ENCODE measurements at regions not wholly inside any gene's neighbourhood (a gene's known extent, or its start where the extent isn't known, plus 50 kb on each side); places are given as distances from the start of the nearest gene placed in this dataset.

DNA sequence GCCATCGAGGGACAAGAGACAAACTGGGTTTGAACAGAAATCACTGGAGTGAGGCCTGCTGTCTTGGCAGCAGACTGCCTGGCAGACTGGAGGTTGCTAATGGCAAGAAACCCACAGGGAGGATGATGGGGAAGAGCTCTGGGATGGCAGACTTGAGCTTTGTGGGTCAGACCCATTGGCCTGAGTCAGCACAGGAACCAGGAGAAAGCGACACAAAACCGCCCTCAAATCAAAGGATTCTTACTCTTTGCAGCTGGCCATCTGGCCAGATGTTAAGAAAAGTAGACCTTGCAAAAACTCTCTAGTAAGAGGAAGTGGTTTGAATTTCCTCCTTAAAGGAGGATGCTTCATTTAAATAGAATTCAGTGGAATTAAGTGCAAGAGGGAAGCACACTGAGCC lies 195.2 kb upstream of the JUN start:
- DNase-seq = no peak

DNA sequence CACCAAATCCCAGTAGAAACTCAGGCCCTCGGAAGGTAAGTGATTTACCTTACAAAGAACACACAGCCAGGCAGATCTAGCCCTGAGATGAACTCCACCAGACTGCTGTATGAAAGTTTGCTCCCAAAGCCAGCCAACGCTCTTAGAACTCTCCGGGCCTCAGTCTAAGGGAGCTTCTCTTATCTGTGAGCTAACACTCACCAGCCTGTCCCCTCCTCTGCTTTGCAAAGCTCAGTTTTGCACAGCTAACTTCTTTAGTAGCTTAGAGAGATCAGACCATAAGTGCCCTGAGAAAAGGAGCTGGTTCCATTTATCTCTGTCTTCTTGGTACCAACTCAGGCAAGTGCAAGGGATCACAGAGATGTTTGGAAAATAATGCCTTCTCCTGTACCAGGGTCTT lies 195.8 kb upstream of the JUN start:
- no peak for DNase-seq

DNA sequence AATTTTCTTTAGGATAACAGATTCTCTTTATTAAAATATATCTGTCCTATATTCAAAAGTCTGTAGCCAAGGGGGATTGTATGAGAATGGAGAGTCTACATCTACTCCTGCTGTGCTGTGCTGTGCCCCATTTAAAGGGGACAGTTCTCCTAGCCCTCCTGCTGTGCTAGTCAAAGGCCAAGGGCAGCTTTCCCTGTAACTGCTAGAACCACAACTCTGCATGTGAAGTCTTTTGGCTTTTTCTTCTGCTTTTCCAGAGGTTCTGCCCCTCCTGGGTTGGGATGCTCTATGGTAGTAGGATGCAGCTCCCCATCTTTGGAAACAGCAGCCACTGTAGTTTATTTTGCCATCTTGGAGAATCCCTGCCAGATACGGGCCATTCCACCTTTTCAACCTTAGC lies 197.5 kb upstream of the JUN start:
- no peak for DNase-seq

DNA sequence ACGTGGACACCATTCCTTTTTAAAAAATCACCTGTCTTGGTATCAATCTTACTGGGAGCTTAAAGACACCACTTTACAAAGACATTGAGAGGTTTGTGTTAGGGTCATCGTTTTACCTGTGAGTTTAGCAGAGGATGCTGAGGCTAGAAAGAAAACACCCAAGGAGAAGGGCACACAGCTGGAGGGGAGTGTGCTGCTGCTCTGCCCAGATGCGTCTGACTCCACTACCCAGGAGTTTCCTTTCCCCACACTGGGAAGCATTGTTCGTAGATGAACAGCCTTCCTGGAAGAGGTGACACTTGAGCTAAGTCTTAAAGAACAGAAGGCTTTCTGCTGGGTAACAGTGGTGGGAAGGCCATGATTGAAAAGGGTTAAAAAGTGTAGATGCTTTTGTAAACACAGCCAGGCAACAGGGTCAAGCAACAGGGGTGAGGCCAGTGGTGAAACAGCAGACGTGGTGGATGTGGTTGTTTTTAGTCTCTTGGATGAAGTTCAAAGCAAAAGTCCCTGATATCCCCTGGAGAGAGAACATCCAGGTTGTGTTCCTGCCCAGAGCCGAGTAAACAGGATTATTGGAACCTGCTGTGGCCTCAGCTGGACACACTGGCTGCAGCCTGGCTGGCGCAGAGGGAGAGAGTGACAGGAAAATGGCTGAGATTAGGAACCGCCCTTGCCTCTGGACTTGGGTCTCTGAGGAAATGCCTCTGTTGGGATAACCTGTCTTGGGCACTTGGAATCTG lies 198.6 kb upstream of the JUN start:
- peak; percentile 11 for DNase-seq

DNA sequence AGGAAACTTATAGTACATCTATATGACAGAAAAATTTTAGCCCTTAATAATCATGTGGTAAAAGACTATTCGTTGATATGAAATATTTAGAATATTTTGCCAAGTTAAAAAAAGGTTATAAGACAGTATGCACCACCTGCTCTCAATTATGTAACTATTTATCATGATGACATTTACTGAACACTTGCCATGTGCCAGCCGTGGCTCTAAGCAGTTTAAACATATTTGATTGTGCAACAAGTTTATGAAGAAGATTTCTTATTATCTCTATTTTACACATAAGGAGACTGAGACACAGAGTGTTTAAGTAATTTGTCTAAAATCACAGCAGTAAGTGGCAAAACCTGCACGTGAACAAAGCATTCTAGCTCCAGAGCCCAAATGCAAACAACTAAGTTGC lies 199.3 kb upstream of the JUN start:
- DNase-seq = peak; percentile 11

DNA sequence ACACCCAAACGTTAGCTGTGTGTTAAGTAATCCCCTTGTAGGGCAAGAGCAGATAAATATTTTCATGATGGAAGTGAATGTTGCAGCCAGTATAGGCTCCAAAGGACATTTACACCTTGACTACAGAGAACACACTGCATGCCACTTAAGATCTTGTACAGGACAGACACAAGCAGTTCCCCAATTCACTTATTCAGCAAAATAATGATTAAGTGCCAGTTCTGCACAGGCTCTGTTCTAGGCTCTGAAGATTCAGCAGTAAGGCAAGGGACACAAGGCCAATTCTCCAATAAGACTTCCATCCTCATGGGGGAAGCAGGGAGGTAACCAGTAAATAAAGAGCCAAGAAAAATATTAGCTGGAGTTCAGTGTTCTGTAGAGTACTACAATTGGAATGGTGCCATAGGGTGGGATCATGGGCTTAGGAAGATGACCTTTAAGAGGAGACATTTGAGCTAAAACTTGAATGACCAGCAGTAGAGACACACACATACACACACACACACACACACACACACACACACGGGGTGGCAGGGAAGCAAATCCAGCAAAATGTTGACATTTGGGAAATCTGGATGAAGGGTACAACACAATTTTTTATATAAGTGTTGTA lies 199.9 kb upstream of the JUN start:
- DNase-seq = no peak

DNA sequence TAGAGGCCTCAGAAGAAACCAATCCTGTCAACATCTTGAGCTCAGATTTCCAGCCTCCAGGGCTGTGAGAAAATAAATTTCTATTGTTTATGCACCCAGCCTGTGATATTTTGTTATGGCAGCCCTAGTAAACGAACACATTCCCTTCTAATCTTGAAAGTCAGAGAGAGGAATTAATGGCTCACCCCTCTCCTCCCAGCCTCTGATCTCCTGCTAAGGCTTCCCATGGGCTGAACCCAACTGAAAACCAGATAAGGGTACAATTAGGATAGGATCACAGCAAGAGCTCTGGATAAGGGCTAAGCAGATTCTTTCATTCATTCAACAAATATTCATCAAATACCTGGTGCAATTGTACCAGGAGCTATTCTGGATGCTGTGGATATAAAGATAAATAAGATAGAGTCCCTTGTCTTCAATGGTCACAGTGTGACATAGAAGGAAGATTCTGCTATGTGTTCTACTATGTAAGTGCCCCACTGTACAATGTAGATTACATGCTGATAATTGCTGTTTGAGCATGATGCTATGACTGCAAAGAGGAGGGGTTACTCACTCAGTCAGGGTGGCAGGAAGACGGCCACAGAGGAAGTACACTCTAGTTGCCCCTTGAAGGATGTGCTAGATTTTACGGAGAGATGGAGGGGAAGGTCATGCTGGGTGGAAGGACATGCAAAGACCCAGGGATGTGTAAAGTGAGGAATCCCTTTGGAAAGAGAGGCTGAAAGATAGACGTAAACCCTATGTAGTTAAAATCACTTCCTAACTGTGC lies 203.3 kb upstream of the JUN start:
- DNase-seq = no peak

DNA sequence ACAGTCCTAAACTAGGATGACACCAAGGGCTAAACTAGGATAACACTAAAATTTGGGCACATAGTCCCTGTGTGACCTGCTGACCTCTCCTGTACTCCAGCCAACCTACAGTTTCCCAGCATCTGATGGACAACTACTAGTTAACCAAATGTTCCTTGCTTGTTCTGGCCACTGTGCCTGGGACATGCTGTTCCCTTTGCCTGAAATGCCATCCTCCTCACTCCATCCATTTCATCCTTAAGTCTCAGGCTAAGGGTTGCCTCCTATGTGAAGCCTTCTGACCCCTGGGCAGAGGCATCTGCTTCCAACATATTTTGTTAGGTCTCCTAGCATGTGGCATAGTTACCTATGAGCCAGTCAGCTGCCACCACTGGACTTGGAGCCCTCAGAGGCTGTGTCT lies 204.9 kb upstream of the JUN start:
- no peak for DNase-seq

DNA sequence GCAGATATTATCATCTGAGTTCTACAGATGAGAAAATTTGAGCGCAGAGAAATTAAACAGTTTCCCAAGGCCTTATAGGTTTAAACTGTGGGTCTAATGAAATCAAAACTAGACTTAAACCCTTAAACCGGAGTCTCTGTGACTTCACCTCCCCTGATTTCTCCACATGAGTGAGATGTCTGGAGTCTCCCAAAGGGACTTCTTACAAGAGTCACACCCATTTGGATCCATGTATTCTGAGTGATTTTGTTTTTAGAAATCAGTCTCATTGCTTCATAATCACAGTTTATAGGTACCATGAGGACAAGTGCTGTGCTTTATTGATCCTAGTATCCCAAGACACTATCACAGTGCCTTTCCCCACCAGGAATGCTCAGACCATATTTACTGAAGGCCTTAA lies 206.0 kb upstream of the JUN start:
- no peak for DNase-seq

DNA sequence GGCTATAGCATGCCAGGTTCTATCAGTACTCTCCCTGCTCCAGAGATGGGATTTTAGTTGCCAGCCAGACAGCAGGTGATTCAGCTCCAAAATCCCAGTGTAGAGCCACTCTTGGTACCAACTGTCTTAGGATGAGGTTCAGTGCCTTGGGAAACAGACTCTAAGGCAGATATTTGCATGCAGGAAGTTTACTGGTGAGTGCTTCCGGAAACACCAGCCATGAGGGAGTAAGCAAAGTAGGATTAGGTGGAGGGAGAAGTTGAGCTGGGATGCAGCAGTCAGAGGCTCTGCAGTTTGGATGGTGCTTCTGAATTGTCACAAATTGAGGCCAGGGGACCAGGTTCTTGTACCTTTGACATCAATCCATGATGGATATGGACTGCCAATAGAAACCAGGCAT lies 207.5 kb upstream of the JUN start:
- DNase-seq = no peak

DNA sequence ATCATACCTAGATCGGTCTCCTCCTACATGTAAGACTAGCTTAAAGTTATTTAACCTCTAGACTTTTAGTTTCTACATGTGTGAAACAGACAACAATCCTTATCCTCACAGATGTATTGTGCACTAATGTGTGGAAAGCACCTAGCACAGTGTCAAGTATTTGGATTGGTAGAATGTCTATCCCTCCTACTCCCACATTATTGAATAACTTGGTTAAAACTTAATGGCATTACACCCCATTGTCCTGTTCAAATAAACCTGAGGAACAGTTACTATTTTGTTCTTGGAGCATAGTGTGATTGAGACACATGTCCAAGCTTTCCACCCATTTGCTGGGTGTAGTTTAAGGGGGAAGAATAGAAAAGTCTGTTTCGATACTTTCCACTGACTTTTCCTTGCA lies 208.8 kb upstream of the JUN start:
- no peak for DNase-seq

DNA sequence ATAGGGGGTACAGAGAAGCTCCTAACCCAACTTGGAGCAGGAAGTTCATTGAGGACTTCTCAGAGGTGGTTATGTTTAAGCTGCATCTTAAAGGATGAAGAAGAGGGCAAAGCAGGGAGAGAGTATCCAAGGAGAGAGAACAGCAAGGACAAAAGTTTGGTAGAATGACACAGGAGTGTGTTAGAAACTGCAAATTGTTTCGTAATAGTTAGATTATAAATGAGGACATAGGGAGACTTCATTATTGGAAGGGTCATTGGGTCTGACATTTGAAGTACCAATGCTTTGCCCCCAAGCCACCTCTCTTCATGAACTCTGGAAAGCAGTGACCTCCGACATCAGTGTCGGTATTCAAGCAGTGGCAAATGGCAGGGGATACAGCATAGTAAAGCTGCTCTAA lies 209.6 kb upstream of the JUN start:
- no peak for DNase-seq

DNA sequence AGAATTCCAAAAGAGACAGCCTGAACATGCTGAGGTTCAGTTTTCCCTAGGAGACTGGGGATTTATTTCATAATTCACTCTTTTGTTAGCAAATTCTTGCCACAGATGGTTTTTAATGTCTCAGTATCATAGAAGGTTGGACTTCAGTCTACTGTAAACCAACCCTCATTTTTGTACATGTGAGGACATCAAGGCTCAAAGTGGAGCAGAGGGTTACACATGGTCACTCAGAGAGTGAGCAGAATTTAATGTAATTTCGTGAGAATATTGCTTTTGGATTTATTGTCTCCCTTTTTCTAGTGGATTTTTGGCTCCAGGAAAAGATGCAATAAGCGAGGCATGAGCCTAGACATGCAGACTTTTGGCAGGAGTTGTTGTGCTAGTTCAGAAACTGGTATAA lies 210.8 kb upstream of the JUN start:
- no peak for DNase-seq

DNA sequence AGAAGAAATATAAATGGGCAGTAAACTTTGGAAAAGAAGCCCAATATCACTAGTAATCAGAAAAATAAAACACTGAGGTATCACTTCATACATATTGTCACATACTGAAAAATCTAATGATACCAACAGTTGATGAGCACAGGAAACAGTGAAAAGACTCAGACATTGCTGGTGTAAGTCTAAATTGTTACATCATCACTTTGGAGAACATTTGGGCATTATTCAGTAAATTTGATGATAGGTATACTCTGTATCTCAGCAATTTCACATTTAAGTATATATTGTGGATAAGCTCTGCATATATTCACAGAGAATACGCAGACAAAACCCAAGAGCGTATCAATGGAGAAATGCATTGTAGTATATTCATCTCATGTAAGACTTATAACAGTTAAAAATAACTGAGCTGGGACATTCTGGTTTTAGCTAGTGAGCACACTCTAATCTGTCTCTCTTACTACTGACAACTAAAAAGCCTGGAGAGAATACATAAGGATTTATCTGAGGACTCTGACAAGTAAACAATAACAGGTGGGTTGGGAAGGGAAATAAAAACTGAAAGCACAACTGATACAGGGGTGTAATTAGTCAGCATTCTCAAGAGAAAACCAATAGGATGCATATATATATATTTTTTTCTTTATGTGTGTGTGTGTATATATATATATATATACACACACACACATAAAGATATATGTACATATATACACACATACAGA lies 212.7 kb upstream of the JUN start:
- DNase-seq = no peak

DNA sequence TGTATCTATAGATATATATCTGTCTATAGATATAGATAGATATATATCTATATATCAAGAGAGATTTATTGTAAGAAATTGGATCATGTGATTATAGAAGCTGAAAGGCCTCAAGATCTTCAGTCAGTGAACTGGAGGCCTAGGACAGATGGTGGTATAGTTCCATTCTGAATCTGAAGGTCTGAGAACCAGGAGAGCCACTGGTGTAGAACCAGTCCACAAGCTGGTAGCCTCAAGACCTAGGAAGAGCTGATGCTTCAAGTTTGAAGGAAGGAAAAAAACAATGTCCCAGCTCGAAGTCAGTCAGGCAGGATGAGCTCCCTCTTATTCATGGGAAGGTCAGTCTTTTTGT lies 213.2 kb upstream of the JUN start:
- no peak for DNase-seq

DNA sequence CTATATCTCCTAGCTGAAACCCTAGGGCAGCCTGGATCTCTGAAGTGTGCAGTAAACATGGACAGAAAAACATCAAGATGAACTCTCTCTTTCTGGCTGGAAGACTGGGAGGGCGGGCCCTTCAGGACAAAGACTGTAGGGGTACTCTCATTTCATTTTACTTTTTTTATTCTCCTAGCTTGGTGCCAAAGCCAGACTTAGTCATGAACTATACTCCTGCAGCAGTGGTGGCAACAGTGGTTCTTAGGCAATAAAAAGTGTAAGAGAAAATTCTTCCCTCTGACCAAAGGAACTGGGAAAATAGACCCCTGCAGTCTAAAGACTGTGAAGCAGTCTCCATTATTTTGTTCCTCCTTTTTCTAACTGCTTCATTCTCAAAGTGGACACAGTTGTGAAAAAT lies 213.8 kb upstream of the JUN start:
- no peak for DNase-seq

DNA sequence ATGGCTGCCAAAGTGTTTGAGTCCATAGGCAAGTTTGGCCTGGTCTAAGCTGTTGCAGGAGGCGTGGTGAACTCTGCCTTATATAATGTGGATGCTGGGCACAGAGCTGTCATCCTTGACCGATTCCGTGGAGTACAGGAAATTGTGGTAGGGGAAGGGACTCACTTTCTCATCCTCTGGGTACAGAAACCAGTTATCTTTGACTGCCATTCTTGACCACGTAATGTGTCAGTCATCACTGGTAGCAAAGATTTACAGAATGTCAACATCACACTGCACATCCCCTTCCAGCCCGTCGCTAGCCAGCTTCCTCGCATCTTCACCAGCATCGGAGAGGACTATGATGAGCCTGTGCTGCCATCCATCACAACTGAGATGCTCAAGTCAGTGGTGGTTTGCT lies 215.8 kb upstream of the JUN start:
- no peak for DNase-seq

DNA sequence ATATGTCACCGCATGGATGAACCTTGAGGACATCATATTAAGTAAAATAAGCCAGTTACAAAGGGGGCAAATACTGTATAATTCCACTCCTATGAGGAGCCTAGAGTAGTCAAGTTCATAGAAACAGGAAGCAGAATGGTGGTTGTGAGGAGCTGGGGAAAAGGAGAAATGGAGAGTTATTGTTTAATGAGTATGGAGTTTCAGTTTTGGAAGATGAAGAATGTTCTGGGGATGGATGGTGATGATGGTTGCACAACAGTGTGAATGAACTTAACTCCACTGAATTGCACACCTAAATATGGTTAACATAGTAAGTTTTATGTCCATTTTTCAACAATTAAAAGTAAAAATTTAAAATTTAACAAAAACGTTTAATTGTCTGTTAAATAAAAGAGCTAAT lies 220.9 kb upstream of the JUN start:
- DNase-seq = no peak

DNA sequence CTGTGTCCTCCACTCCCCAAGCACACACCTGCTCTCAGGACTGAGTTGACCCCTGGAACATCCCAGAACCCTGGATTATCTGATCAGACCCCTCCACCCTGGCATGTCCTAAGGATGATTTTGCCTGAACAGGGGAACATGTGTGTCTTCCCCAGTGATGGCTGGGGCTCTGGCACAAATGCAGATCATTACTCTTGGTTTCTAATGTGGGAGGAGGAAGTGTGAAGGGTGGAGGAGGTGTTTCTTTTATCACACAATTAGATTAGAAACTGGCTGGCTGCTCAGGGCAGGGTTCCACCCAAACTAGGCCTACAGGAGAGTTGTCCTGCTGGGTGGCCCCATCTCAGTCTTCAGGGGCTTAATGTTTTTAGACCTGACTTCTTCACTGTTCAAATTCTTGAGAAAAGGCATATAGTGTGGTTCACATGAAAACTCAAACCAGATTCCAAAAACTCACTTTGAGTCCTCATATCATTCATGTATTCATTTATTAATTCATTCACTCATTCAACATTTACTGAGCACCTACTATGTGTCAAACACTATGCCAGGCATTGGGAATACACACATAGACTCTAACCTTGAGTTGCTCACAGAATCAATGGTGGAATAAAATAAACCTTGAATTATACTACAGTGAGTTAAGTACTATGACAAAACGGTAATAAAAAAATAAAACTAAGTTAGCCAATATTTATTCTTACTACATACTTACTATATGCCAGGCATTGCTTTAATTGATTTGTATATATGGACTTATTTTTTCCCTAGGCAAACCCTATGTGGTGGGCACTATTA lies 221.8 kb upstream of the JUN start:
- DNase-seq = no peak

DNA sequence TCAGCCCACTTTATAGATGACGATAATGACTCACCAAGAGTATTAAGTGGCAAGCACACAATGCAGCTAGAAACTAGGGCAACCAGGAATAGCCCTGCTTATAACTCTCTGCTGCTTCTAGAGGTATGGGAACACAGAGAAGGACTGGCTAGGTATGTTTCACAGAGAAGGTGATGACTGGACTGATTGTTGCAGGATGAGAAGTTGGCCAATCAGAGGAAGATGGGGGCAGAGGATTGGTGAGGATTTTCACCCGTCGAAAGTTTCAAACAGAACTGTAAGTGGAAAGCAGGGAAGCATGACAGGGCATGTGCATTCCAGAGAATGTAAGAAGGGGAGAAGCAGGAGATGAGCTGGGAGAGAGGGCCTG lies 222.4 kb upstream of the JUN start:
- DNase-seq = no peak

DNA sequence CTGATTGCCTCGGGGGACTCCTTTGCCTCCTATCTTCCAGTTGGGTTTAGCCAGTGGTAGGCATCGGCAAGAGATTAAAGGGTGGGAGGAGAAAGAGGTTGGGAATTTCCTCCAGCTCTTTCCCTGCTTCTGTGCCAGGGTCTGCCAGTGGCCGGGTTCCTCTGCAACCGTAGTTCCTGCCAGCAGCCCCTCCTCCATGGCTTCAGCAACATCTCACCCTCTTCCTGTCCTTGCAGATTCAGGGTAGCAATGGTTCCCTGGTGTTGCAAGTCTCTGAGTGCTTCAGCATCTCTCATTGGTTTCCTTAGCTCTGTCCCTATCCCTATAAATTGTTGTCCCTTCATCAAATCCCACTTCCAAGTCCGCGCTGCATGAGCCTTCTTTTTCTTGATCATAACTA lies 223.1 kb upstream of the JUN start:
- no peak for DNase-seq

DNA sequence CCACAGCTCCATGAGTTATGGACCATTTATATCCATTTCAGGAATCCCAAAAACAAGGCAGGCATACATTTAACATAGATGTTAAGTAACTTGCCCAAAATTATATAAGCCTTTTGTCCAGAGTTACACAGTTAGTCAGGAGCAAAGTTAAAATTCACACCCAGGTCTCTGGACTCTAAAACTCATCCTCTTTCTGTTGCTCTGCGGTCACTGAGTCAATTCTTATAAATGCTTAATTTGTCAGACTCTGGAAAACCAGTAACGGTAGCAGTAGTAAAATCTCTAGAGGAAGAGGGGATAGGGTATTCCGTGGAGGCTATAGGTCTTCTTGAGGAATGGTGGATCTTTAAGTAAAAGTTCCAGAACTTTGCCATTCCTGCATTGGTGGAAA lies 223.6 kb upstream of the JUN start:
- DNase-seq = no peak
